DOHH2 (cell line): ENCODE measurements at regions not wholly inside any gene's neighbourhood (a gene's known extent, or its start where the extent isn't known, plus 50 kb on each side); places are given as distances from the start of the nearest gene placed in this dataset.

Experiments
- EZH2phosphoT487 ChIP-seq: fragments of 200-600 bp; sonication (generic); IDR thresholded peaks from 2 replicates; pipeline ENCODE4 v1.6.1; 2017; ENCODE audit warnings: borderline replicate concordance, mild to moderate bottlenecking, antibody characterized with exemption, low read length, moderate library complexity, mixed read lengths
- TF ChIP-seq, protein P1 (sequence below): fragments of 200-600 bp; sonication (generic); IDR thresholded peaks from one replicate; pipeline ENCODE4 v1.5.1; 2014; ENCODE audit warnings: antibody characterized with exemption, mild to moderate bottlenecking, low read depth, low read length; ENCODE audit not compliant: poor library complexity, severe bottlenecking

DNA sequence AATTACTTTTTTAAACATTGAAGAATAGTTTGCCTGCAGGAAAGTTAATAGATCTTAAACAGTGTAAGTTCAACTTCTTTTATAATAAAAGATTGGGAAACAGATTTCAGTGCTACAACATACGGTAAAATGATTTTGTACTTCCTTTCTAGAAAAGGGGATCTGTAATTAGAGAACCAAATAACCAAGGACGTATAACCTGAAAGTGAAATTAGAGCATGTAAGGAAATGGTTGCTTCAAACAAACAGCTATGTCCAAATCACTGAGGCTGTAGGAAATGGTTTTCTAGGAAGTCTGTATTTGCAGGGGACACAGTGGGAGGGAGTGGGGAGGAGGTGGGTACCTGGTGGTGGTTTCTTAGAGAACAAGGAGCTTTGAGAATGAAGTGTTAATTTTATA is 57.9 kb upstream of the EXOC6 start:
- TF ChIP-seq, protein P1, sequence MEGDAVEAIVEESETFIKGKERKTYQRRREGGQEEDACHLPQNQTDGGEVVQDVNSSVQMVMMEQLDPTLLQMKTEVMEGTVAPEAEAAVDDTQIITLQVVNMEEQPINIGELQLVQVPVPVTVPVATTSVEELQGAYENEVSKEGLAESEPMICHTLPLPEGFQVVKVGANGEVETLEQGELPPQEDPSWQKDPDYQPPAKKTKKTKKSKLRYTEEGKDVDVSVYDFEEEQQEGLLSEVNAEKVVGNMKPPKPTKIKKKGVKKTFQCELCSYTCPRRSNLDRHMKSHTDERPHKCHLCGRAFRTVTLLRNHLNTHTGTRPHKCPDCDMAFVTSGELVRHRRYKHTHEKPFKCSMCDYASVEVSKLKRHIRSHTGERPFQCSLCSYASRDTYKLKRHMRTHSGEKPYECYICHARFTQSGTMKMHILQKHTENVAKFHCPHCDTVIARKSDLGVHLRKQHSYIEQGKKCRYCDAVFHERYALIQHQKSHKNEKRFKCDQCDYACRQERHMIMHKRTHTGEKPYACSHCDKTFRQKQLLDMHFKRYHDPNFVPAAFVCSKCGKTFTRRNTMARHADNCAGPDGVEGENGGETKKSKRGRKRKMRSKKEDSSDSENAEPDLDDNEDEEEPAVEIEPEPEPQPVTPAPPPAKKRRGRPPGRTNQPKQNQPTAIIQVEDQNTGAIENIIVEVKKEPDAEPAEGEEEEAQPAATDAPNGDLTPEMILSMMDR = no peak
- TF ChIP-seq EZH2phosphoT487 = no peak
